ENCODE measurements at regions not wholly inside any gene's neighbourhood (a gene's known extent, or its start where the extent isn't known, plus 50 kb on each side); places are given as distances from the start of the nearest gene placed in this dataset.

GRCh38 chr13:76387566-76387965 is 498.6 kb downstream of the KCTD12 start:
- TF ChIP-seq CTCF (IDR thresholded peaks at IDR 0.05): no peak
- no peak for TF ChIP-seq POLR2A (IDR thresholded peaks at IDR 0.05)
- TF ChIP-seq EP300 (IDR thresholded peaks at IDR 0.05): no peak

All from upper lobe of left lung (tissue), 4 donors.